SK-N-SH (cell line): ENCODE measurements at regions not wholly inside any gene's neighbourhood (a gene's known extent, or its start where the extent isn't known, plus 50 kb on each side); places are given as distances from the start of the nearest gene placed in this dataset.

ENCODE experiments used
- CTCF ChIA-PET: fragments of 300-600, 350-600 bp; formaldehyde crosslinking; extraction: SDS; loops from one replicate; lab custom pipeline; 2021; lab: Yijun Ruan, JAX
- POLR2A ChIA-PET: fragments of 350-600 bp; sonication (Branson Sonifier 250); formaldehyde crosslinking; extraction: SDS; loops from one replicate; lab custom pipeline; 2020; ENCODE audit warnings: antibody characterized with exemption, inconsistent platforms; lab: Yijun Ruan, JAX
- DNase-seq: peaks from one replicate; pipeline ENCODE4 v3.0.0; 2012
- H2AFZ ChIP-seq: fragments of 200-600 bp; sonication (generic); 2 replicates; pipeline ENCODE4 v1.8.1; 2016; ENCODE audit warnings: antibody characterized with exemption, mild to moderate bottlenecking, low read depth
- H3F3A ChIP-seq: fragments of 200-600 bp; sonication (generic); replicated peaks from 2 replicates; pipeline ENCODE3; 2016; ENCODE audit warnings: antibody characterized with exemption, mild to moderate bottlenecking; ENCODE audit not compliant: insufficient read depth
- H3K27ac ChIP-seq, 2 experiments: fragments of 200-500 bp in 1 of 2; fragments of 200-600 bp in 1 of 2; sonication (Bioruptor generic) in 1 of 2; sonication (generic), shearing (Covaris generic) in 1 of 2; 2 replicates each; pipeline versions ENCODE4 v1.5.1 to v1.6.1; 2014 to 2016; ENCODE audit warnings: low read depth in 2 of 2, inconsistent platforms in 1 of 2, low read length in 1 of 2, mild to moderate bottlenecking in 1 of 2, mixed read lengths in 1 of 2
- H3K27me3 ChIP-seq: fragments of 200-600 bp; sonication (generic), shearing (Covaris generic); 2 replicates; pipeline ENCODE4 v1.6.1; 2016; ENCODE audit warnings: mixed run types; ENCODE audit not compliant: insufficient read depth
- H3K36me3 ChIP-seq, 2 experiments: fragments of 200-500 bp in 1 of 2; fragments of 200-600 bp in 1 of 2; sonication (Bioruptor generic) in 1 of 2; sonication (generic) in 1 of 2; replicated peaks in 1 of 2; 2 replicates each; pipeline versions ENCODE3 to v1.5.1; 2014 to 2016; ENCODE audit warnings: low read length in 1 of 2, mild to moderate bottlenecking in 1 of 2; ENCODE audit not compliant: insufficient read depth in 2 of 2, control insufficient read depth in 1 of 2
- H3K4me1 ChIP-seq, 2 experiments: fragments of 200-500 bp in 1 of 2; fragments of 200-600 bp in 1 of 2; sonication (Bioruptor generic) in 1 of 2; sonication (generic), shearing (Covaris generic) in 1 of 2; 2 replicates each; pipeline versions ENCODE4 v1.5.1 to v1.6.1; 2014 to 2016; ENCODE audit warnings: low read depth in 1 of 2, low read length in 1 of 2, mixed run types in 1 of 2; ENCODE audit not compliant: insufficient read depth in 2 of 2, control insufficient read depth in 1 of 2
- H3K4me2 ChIP-seq: fragments of 200-600 bp; sonication (generic), shearing (Covaris generic); 2 replicates; pipeline ENCODE4 v1.6.1; 2017; ENCODE audit warnings: mixed run types
- H3K4me3 ChIP-seq, 2 experiments: fragments of 200-500 bp in 1 of 2; fragments of 200-600 bp in 1 of 2; sonication (Bioruptor generic) in 1 of 2; sonication (generic), shearing (Covaris generic) in 1 of 2; 2 replicates each; pipeline versions ENCODE4 v1.5.1 to v1.8.1; 2014 to 2016; ENCODE audit warnings: low read depth in 2 of 2, inconsistent platforms in 1 of 2, low read length in 1 of 2, mild to moderate bottlenecking in 1 of 2, mixed read lengths in 1 of 2, moderate library complexity in 1 of 2
- H3K79me2 ChIP-seq: fragments of 200-600 bp; sonication (generic); 2 replicates; pipeline ENCODE4 v1.8.1; 2017; ENCODE audit warnings: mild to moderate bottlenecking; ENCODE audit not compliant: insufficient read depth
- H3K9ac ChIP-seq: fragments of 200-600 bp; sonication (generic); 2 replicates; pipeline ENCODE4 v1.6.1; 2017; ENCODE audit warnings: mixed run types
- H3K9me2 ChIP-seq: fragments of 200-600 bp; sonication (generic); 2 replicates; pipeline ENCODE4 v1.6.1; 2017; ENCODE audit warnings: mixed run types
- H3K9me3 ChIP-seq: fragments of 200-600 bp; sonication (generic); 2 replicates; pipeline ENCODE4 v1.6.1; 2017; ENCODE audit warnings: mixed run types, mild to moderate bottlenecking, moderate library complexity
- H4K20me1 ChIP-seq: fragments of 200-600 bp; sonication (generic); 2 replicates; pipeline ENCODE4 v1.6.1; 2017; ENCODE audit warnings: mild to moderate bottlenecking, mixed run types; ENCODE audit not compliant: insufficient read depth
- CHD2 ChIP-seq: fragments of 150-350 bp; IDR thresholded peaks from 2 replicates; pipeline ENCODE4 v1.6.1; 2018; ENCODE audit warnings: low read length; ENCODE audit not compliant: partially characterized antibody
- FOSL2 ChIP-seq: IDR thresholded peaks from 2 replicates; pipeline ENCODE4 v1.4.0; 2012; ENCODE audit warnings: low read depth, mild to moderate bottlenecking, moderate library complexity, borderline replicate concordance
- FOXM1 ChIP-seq: IDR thresholded peaks from 2 replicates; pipeline ENCODE4 v1.4.0; 2012; ENCODE audit warnings: low read depth, mild to moderate bottlenecking
- GABPA ChIP-seq: IDR thresholded peaks from 2 replicates; pipeline ENCODE4 v1.4.0; 2012; ENCODE audit warnings: low read depth, mild to moderate bottlenecking
- GATA2 ChIP-seq: sonication (generic); formaldehyde crosslinking; IDR thresholded peaks from 2 replicates; pipeline ENCODE4 v1.5.0; 2020; ENCODE audit warnings: mild to moderate bottlenecking, missing genetic modification reagents
- IRF3 ChIP-seq: fragments of 150-350 bp; IDR thresholded peaks from 2 replicates; pipeline ENCODE4 v1.6.1; 2016; ENCODE audit warnings: mild to moderate bottlenecking, low read depth, low read length
- JUND ChIP-seq: IDR thresholded peaks from 2 replicates; pipeline ENCODE4 v1.4.0; 2012
- NFIC ChIP-seq: IDR thresholded peaks from 2 replicates; pipeline ENCODE4 v1.4.0; 2012; ENCODE audit warnings: borderline replicate concordance
- PBX3 ChIP-seq: IDR thresholded peaks from 2 replicates; pipeline ENCODE4; 2012
- POLR2AphosphoS5 ChIP-seq: IDR thresholded peaks from 2 replicates; pipeline ENCODE4 v1.6.1; 2012; ENCODE audit warnings: low read depth, low read length
- RAD21 ChIP-seq: IDR thresholded peaks from 2 replicates; pipeline ENCODE4 v1.6.1; 2012; ENCODE audit warnings: mild to moderate bottlenecking, low read length
- RCOR1 ChIP-seq: fragments of 150-350 bp; IDR thresholded peaks from 2 replicates; pipeline ENCODE4 v1.6.1; 2017; ENCODE audit warnings: antibody characterized with exemption, low read length
- RXRA ChIP-seq: IDR thresholded peaks from 2 replicates; pipeline ENCODE4 v1.4.0; 2012; ENCODE audit warnings: low read depth, mild to moderate bottlenecking, borderline replicate concordance
- SMC3 ChIP-seq: IDR thresholded peaks from 2 replicates; pipeline ENCODE4 v1.6.1; 2012; ENCODE audit warnings: low read depth, low read length, improper control_type of control experiment
- USF1 ChIP-seq: IDR thresholded peaks from 2 replicates; pipeline ENCODE4 v1.4.0; 2012; ENCODE audit warnings: low read depth, borderline replicate concordance
- YY1 ChIP-seq: IDR thresholded peaks from 2 replicates; pipeline ENCODE4 v1.4.0; 2012; ENCODE audit warnings: low read depth, mild to moderate bottlenecking
- WGBS: methylation state at CpG from one replicate; pipeline ENCODE4 v1.1.6; 2017; ENCODE audit warnings: low lambda C conversion rate; 5-methylcytosine and 5-hydroxymethylcytosine counted together
- TF ChIP-seq, protein P1 (sequence below): fragments of 150-350 bp; IDR thresholded peaks from 2 replicates; pipeline ENCODE4 v1.6.1; 2017; ENCODE audit warnings: antibody characterized with exemption, low read length, low read depth, borderline replicate concordance
- TF ChIP-seq, protein P2 (sequence below): IDR thresholded peaks from 2 replicates; pipeline ENCODE4 v1.4.0; 2012; ENCODE audit warnings: low read depth, borderline replicate concordance

DNA sequence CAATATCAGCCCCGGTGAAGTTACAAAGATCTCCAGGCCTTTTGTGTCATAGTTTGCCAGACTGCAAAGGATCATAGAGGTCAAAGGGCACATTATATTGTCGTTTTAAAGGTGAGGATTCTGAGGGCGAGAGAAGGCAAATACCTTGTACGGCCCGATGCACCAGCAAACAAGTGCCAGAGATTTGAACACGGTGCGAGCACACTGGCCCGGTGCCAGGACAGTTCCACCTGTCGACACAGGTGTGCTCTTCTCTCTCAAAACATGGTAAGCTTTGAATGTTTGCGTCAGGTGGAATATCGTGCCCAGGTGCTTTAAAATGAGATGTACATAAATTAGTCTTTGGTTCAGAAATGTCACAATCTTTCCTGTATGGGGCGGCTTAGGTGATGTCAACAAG is 776.1 kb upstream of the ID2 start (continued):
- TF ChIP-seq YY1 (no peak), NFIC (no peak), IRF3 (no peak), FOXM1 (no peak), JUND (no peak)
- TF ChIP-seq, protein P1, sequence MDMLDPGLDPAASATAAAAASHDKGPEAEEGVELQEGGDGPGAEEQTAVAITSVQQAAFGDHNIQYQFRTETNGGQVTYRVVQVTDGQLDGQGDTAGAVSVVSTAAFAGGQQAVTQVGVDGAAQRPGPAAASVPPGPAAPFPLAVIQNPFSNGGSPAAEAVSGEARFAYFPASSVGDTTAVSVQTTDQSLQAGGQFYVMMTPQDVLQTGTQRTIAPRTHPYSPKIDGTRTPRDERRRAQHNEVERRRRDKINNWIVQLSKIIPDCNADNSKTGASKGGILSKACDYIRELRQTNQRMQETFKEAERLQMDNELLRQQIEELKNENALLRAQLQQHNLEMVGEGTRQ = no peak

DNA sequence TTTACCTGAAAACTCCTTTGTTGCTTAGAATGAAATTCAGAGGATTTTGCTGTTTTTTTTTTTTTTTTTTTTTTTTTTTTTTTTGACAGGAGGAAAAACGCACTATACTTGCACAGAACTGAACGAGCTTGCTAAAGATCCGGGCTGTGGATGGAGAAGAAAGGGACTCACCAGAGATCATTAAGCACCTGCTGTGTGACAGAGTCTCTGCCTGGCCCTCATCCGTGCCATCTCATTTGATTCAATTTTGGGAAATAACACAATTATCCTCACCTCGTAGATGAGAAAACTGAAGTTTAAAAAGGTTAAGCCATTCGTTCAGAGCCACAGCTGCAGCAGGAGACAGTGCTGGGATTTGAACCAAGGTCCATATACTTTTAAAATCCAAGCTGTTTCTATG is 775.4 kb upstream of the ID2 start:
- no peaks in the 10 kb centered on the region for H3K9me3 ChIP-seq
- 65% methylated on average over 6 of the region's 6 CpGs for WGBS
- POLR2A ChIA-PET = no interaction called here
- H3K36me3 ChIP-seq = no peaks in the 10 kb centered on the region
- no peak overlapping the region for H2AFZ ChIP-seq
- H3K9ac ChIP-seq = no peak overlapping the region
- H3K9me2 ChIP-seq = no peaks in the 10 kb centered on the region
- no peak for DNase-seq
- H3K27me3 ChIP-seq = no peaks in the 10 kb centered on the region
- no peak overlapping the region for H3K4me2 ChIP-seq
- no peak overlapping the region for H3K4me3 ChIP-seq
- H3K27ac ChIP-seq = no peak overlapping the region
- H3K79me2 ChIP-seq = no peaks in the 10 kb centered on the region
- H3F3A ChIP-seq = no peaks in the 10 kb centered on the region
- CTCF ChIA-PET = no interaction called here
- H3K4me1 ChIP-seq = peaks cover 0 to 2% of the 10 kb centered on the region in 2 experiments; a peak in 2 of 4 replicates
- TF ChIP-seq, protein P2, sequence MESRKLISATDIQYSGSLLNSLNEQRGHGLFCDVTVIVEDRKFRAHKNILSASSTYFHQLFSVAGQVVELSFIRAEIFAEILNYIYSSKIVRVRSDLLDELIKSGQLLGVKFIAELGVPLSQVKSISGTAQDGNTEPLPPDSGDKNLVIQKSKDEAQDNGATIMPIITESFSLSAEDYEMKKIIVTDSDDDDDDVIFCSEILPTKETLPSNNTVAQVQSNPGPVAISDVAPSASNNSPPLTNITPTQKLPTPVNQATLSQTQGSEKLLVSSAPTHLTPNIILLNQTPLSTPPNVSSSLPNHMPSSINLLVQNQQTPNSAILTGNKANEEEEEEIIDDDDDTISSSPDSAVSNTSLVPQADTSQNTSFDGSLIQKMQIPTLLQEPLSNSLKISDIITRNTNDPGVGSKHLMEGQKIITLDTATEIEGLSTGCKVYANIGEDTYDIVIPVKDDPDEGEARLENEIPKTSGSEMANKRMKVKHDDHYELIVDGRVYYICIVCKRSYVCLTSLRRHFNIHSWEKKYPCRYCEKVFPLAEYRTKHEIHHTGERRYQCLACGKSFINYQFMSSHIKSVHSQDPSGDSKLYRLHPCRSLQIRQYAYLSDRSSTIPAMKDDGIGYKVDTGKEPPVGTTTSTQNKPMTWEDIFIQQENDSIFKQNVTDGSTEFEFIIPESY = no peak
- TF ChIP-seq JUND (no peak), FOSL2 (no peak), RXRA (no peak), CHD2 (no peak), PBX3 (no peak), POLR2AphosphoS5 (no peak), GABPA (no peak), USF1 (no peak), IRF3 (no peak), RCOR1 (no peak), FOXM1 (no peak), GATA2 (CRISPR knock-in tag) (no peak), SMC3 (no peak), RAD21 (no peak)
- H4K20me1 ChIP-seq = no peaks in the 10 kb centered on the region
